ENCODE measurements at regions not wholly inside any gene's neighbourhood (a gene's known extent, or its start where the extent isn't known, plus 50 kb on each side); places are given as distances from the start of the nearest gene placed in this dataset.

DNA sequence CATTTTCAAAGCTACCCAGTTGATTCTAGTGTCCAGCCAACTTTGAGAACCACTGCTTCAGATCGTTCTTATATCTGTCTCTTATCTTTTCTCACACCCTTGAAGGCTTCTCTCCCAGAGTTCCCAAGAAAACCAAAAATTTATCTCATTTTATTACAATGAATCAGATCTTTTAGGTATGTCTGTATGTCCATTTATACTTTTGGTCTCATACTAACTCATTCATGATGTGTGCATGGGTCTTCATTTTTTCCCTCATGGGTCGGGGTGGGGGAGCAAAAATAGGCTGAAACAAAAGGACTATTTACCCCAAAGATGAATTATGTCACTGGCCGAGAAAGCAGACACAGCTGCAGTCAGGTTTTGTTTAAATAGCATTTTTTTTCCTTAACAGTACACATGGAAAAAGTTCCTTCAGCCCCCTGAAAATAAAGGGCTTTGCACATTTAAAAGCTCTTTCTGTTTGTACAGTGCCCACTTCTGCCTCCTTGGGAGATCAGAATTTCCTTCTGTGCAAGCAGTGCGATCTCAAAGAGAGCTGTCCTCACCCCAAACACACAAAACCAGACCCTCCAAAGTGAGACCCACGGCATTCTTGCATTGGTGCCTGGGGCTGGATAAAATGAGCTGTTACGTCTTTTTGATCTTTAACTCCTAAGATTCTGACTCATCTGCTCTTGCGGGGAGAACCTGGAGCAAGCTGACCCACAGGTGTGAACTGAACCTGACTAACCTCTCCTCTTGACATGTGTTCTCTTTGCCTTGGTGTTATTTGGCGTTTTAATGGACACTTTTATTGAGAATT is 251.2 kb upstream of the ELAC2 start:
- ATAC-seq: no peak
- peaks cover 3% of the 10 kb centered on the region for H3K9me3 Mint-ChIP-seq

DNA sequence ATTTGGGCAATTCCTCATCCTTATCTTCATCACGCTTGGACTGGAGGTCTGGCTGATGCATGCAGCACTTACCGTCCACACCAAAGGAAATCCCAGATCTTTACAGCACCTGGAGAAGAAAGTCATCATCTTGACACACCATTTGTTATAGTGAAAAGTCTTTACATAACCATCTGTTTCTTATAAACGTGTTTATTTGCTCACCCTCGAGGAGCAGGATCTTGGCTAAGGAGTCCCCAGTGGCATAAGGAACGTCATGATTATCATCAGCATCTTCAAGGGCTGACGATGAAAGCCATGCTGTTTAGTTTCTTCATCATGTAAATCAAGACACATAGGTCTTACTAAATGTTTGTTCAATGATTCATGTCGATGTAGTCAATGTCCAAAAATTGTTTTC is 248.8 kb upstream of the ELAC2 start:
- Mint-ChIP-seq H3K36me3 (no peaks in the 10 kb centered on the region), H3K27ac (no peak overlapping the region), H3K9me3 (peaks cover 3% of the 10 kb centered on the region), H3K4me1 (no peaks in the 10 kb centered on the region), H3K4me3 (no peak overlapping the region)
- DNase-seq (ENCODE audit: low spot score in 2 of 2): no peak
- ATAC-seq: no peak

More for the DNA sequence above, 251.2 kb upstream of the ELAC2 start:
- DNase-seq (ENCODE audit: low spot score in 2 of 2): no peak
- Mint-ChIP-seq H3K36me3 (no peaks in the 10 kb centered on the region), H3K4me3 (no peak overlapping the region), H3K27ac (no peak overlapping the region), H3K4me1 (no peaks in the 10 kb centered on the region)

DNA sequence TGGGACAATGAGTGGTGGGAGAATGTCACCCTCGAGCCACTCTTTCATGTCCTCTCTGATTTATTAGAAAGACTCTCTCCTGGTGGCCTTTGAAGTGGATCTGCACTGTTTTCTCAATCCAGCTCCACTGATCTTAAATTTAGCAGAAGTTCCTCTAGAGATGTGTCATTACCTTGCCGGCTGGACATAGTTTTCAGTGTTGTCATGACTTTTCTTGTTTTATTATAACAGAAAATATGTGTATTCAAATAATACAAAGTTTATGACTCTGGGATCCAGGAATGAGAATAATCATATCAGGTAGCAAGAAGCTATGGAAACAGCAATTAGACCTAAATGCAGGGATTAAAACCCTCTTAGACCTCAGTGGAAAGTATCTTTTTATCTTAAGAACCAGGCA is 247.5 kb upstream of the ELAC2 start:
- DNase-seq (ENCODE audit: low spot score in 2 of 2) (no peak), ATAC-seq (no peak)
- Mint-ChIP-seq H3K36me3 (no peaks in the 10 kb centered on the region), H3K9me3 (peaks cover 5% of the 10 kb centered on the region), H3K4me1 (no peaks in the 10 kb centered on the region), H3K27ac (no peak overlapping the region), H3K4me3 (no peak overlapping the region)

DNA sequence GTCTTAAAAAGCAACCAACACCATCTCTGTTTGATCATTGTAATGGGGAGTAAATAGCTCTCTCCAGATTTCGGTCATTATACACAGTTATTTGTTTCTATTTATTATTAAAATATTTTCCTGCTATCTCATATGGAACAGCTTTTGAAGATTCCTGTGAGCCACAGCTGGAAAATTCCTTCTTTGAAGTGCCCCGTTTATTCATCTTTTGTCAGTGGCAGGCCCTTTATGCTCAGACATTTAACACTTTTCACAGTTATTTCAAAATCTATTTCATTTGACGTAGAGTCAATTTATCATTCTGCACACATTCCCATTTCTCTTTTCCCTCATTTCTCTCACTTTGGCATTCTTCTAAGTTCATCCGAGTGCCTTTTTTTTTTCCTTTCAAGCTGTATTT is 245.9 kb upstream of the ELAC2 start:
- Mint-ChIP-seq H3K9me3 (peaks cover 5% of the 10 kb centered on the region), H3K4me3 (no peak overlapping the region), H3K4me1 (no peaks in the 10 kb centered on the region), H3K27ac (no peak overlapping the region), H3K36me3 (no peaks in the 10 kb centered on the region)
- DNase-seq (ENCODE audit: low spot score in 2 of 2): no peak
- no peak for ATAC-seq

- Mint-ChIP-seq H3K4me1 (no peaks in the 10 kb centered on the region), H3K27ac (no peak overlapping the region), H3K36me3 (no peaks in the 10 kb centered on the region), H3K9me3 (peaks cover 6% of the 10 kb centered on the region), H3K4me3 (no peak overlapping the region)
- DNase-seq (ENCODE audit: low spot score in 2 of 2) (no peak), ATAC-seq (no peak)
Observed at GRCh38 chr17:13256545-13256944, 238.7 kb upstream of the ELAC2 start.

- ATAC-seq (no peak), DNase-seq (ENCODE audit: low spot score in 2 of 2) (no peak)
- Mint-ChIP-seq H3K27ac (no peak overlapping the region), H3K9me3 (peaks cover 4% of the 10 kb centered on the region), H3K36me3 (no peaks in the 10 kb centered on the region), H3K4me3 (no peak overlapping the region), H3K4me1 (no peaks in the 10 kb centered on the region)
Observed at GRCh38 chr17:13253733-13254410, 236.0 kb upstream of the ELAC2 start.

DNA sequence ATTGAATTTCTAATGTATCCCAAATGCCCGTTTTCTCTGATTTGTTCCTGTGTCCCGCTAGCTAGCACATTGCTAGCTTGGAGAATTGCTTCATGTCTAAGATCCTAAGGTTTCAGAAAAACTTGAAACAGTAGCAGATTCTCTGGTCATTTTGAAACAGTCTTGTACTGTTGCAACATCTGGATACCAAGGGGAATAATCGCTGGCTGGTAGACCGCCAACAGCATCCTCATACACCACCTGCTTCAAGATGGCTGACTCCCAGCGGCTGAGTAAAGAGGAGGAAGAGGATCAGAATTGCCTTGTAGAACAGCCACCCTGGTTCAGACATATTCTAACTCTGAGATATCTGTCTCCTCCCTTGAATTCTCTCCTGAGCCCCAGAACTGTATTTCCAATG is 226.7 kb upstream of the ELAC2 start:
- Mint-ChIP-seq H3K4me3 (no peak overlapping the region), H3K36me3 (no peaks in the 10 kb centered on the region), H3K27ac (no peak overlapping the region), H3K9me3 (no peaks in the 10 kb centered on the region), H3K4me1 (no peaks in the 10 kb centered on the region)
- ATAC-seq (no peak), DNase-seq (ENCODE audit: low spot score in 2 of 2) (no peak)

- H3K36me3 Mint-ChIP-seq: no peaks in the 10 kb centered on the region
- no peaks in the 10 kb centered on the region for H3K4me1 Mint-ChIP-seq
- H3K9me3 Mint-ChIP-seq: no peaks in the 10 kb centered on the region
- ATAC-seq (no peak), DNase-seq (ENCODE audit: low spot score in 2 of 2) (no peak)
- H3K27ac Mint-ChIP-seq: no peak overlapping the region
- no peak overlapping the region for H3K4me3 Mint-ChIP-seq
Observed at GRCh38 chr17:13243585-13243984, 225.8 kb upstream of the ELAC2 start.

DNA sequence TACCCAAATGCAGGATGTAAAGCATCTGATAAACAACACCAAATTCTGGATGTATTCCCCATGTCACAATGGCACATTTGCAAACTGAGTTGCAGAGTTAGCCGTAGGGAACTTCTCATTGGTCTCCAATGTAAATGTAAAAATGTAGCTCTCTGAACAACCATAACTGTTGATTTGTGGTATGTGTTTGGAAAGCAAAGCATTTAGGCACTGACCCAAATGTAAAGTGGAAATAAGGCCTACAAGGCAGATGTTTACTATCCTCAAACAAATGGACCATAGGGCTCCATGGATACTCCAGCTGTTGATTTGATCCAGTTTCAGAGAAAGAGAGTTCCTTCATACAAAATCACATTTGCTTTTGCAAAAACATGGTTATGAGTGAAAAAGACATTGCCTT is 223.0 kb upstream of the ELAC2 start:
- no peaks in the 10 kb centered on the region for H3K9me3 Mint-ChIP-seq
- H3K4me1 Mint-ChIP-seq: no peaks in the 10 kb centered on the region
- H3K4me3 Mint-ChIP-seq: no peak overlapping the region
- DNase-seq (ENCODE audit: low spot score in 2 of 2) (no peak), ATAC-seq (no peak)
- H3K27ac Mint-ChIP-seq: no peak overlapping the region
- H3K36me3 Mint-ChIP-seq: no peaks in the 10 kb centered on the region

GRCh38 chr17:13230350-13231264 is 212.8 kb upstream of the ELAC2 start:
- no peak overlapping the region for H3K4me3 Mint-ChIP-seq
- H3K9me3 Mint-ChIP-seq: peaks cover 2% of the 10 kb centered on the region
- DNase-seq (ENCODE audit: low spot score in 2 of 2) (no peak), ATAC-seq (no peak)
- no peaks in the 10 kb centered on the region for H3K4me1 Mint-ChIP-seq
- H3K36me3 Mint-ChIP-seq: no peaks in the 10 kb centered on the region
- no peak overlapping the region for H3K27ac Mint-ChIP-seq

DNA sequence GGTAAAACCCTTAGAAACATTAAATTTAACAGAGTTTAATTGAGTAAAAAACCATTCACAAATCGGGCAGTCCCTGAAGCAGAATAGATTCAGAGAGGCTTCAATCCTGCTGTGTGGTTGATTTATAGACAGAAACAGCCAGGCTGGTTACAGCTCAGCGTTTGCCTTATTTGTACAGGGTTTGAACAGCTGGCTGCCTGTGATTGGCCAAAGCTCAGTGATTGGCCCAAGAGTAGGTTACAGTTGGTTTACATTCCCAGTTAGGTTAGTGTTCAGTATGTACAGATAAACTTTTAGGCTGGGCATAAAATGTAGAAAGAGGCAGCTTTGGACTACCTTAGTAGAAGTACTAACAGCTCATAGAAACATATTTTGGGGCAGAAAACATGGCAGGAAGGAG is 210.4 kb upstream of the ELAC2 start:
- Mint-ChIP-seq H3K4me1 (no peaks in the 10 kb centered on the region), H3K4me3 (no peak overlapping the region), H3K27ac (no peak overlapping the region), H3K36me3 (no peaks in the 10 kb centered on the region), H3K9me3 (peaks cover 2% of the 10 kb centered on the region)
- DNase-seq (ENCODE audit: low spot score in 2 of 2) (no peak), ATAC-seq (no peak)

DNA sequence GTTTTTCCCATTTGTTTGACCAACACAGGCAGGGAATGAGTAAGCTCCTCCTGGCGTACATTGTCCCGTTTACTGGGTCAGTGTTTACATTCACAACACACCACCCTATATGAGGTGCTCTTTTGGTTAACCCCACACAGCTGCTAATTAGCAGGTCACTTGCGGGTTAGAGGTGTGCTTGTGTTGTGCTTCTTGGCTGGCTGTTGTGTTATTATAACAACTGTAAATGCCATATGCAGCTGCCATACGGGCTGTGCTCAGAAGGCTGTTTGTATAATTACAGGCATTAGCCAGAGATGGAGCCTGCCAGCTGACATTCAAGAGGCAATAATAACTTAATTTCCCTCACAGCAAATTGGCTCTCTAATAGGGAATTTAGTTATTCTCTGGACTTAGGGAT is 205.1 kb upstream of the ELAC2 start:
- H3K27ac Mint-ChIP-seq: no peak overlapping the region
- DNase-seq (ENCODE audit: low spot score in 2 of 2): no peak
- no peaks in the 10 kb centered on the region for H3K4me1 Mint-ChIP-seq
- H3K9me3 Mint-ChIP-seq: peaks cover 4% of the 10 kb centered on the region
- no peaks in the 10 kb centered on the region for H3K36me3 Mint-ChIP-seq
- no peak overlapping the region for H3K4me3 Mint-ChIP-seq
- ATAC-seq: no peak

DNA sequence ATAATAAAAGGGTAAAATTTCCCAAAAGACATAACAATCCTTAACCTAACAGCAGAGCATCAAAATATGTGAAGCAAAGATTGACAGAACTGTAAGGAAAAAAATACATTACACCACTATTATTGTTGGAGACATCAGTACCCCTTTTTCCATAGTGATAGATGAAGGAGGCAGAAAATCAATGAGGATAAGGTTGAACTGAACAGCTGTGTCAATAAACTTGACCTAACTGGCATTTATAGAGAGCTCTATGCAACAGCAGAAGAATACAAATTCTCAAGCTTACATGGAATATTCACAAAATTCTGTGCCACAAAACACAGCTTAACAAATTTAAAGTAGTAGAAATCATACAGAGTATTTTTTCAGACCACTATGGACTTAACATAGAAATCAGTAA is 195.0 kb upstream of the ELAC2 start:
- Mint-ChIP-seq H3K4me1 (no peaks in the 10 kb centered on the region), H3K27ac (no peak overlapping the region), H3K36me3 (no peaks in the 10 kb centered on the region), H3K4me3 (no peak overlapping the region), H3K9me3 (peaks cover 6% of the 10 kb centered on the region)
- ATAC-seq (no peak), DNase-seq (ENCODE audit: low spot score in 2 of 2) (no peak)

DNA sequence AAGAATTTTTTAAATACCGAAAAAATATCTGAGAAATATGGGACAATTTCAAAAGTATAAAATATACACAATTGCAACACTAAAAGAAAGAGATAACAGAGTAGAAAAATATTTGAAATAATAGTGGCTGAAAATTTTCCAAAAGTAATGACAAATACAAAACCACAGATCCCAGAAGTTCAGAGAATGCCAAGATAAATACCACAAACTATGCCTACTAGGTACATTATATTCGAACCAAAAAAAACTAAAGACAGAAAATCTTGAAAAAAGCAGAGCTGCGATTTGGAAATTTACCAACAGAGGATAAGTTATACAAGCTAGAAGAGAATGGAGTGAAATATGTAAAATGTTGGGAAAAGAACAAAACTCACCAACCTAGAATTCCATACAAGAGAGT is 191.3 kb upstream of the ELAC2 start:
- Mint-ChIP-seq H3K4me1 (no peaks in the 10 kb centered on the region), H3K9me3 (peaks cover 4% of the 10 kb centered on the region), H3K4me3 (no peak overlapping the region), H3K27ac (no peak overlapping the region), H3K36me3 (no peaks in the 10 kb centered on the region)
- ATAC-seq (no peak), DNase-seq (ENCODE audit: low spot score in 2 of 2) (no peak)

GRCh38 chr17:13204607-13205237 is 186.9 kb upstream of the ELAC2 start:
- Mint-ChIP-seq H3K9me3 (peaks cover 3% of the 10 kb centered on the region), H3K4me3 (no peak overlapping the region), H3K27ac (no peak overlapping the region), H3K4me1 (no peaks in the 10 kb centered on the region), H3K36me3 (no peaks in the 10 kb centered on the region)
- DNase-seq (ENCODE audit: low spot score in 2 of 2): no peak
- ATAC-seq: no peak

Data from stimulated activated effector memory CD8-positive, alpha-beta T cell treated with anti-CD3 and anti-CD28 coated beads, Interleukin-12 subunit alpha, Interleukin-12 subunit beta, amount 100 ng/mL, for 72 hours (primary cell).